Chondrocyte (in vitro differentiated cells): ENCODE measurements at regions not wholly inside any gene's neighbourhood (a gene's known extent, or its start where the extent isn't known, plus 50 kb on each side); places are given as distances from the start of the nearest gene placed in this dataset.

Experiments used
- DNase-seq: peaks from one replicate; pipeline ENCODE4 v3.0.0; 2021; ENCODE audit warnings: mixed read lengths, low spot score
- H3K27ac Mint-ChIP-seq: one replicate; pipeline ENCODE4 v1.8.0; 2021; ENCODE audit warnings: mild to moderate bottlenecking, moderate library complexity, mixed read lengths; ENCODE audit not compliant: unreplicated experiment
- H3K27me3 Mint-ChIP-seq: 2 replicates; pipeline ENCODE4 v1.8.0; 2021; ENCODE audit warnings: low read depth, mixed read lengths
- H3K36me3 Mint-ChIP-seq: 2 replicates; pipeline ENCODE4 v1.8.0; 2021; ENCODE audit warnings: low read depth, mixed read lengths
- H3K4me1 Mint-ChIP-seq: 2 replicates; pipeline ENCODE4 v1.8.0; 2021; ENCODE audit warnings: low read depth, mild to moderate bottlenecking, mixed read lengths
- H3K4me3 Mint-ChIP-seq: one replicate; pipeline ENCODE4 v1.8.0; 2021; ENCODE audit warnings: mild to moderate bottlenecking, moderate library complexity, mixed read lengths; ENCODE audit not compliant: unreplicated experiment
- H3K9me3 Mint-ChIP-seq: 2 replicates; pipeline ENCODE4 v1.8.0; 2021; ENCODE audit warnings: low read depth, mixed read lengths
- TF ChIP-seq, protein P1 (sequence below): fragments of 200-600 bp; sonication (generic); IDR thresholded peaks from 2 replicates; pipeline ENCODE4 v1.5.0; 2021; ENCODE audit warnings: antibody characterized with exemption, mild to moderate bottlenecking, moderate library complexity

- Mint-ChIP-seq H3K27me3 (peaks cover 4% of the 10 kb centered on the region), H3K9me3 (no peaks in the 10 kb centered on the region), H3K4me3 (no peak overlapping the region), H3K36me3 (peaks cover 1% of the 10 kb centered on the region), H3K4me1 (no peaks in the 10 kb centered on the region), H3K27ac (no peak overlapping the region)
- TF ChIP-seq, protein P1, sequence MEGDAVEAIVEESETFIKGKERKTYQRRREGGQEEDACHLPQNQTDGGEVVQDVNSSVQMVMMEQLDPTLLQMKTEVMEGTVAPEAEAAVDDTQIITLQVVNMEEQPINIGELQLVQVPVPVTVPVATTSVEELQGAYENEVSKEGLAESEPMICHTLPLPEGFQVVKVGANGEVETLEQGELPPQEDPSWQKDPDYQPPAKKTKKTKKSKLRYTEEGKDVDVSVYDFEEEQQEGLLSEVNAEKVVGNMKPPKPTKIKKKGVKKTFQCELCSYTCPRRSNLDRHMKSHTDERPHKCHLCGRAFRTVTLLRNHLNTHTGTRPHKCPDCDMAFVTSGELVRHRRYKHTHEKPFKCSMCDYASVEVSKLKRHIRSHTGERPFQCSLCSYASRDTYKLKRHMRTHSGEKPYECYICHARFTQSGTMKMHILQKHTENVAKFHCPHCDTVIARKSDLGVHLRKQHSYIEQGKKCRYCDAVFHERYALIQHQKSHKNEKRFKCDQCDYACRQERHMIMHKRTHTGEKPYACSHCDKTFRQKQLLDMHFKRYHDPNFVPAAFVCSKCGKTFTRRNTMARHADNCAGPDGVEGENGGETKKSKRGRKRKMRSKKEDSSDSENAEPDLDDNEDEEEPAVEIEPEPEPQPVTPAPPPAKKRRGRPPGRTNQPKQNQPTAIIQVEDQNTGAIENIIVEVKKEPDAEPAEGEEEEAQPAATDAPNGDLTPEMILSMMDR, result peak; percentile 50
- no peak for DNase-seq
Measured at GRCh38 chr4:115852767-115853091, 739.3 kb upstream of the NDST4 start.

- Mint-ChIP-seq H3K4me1 (no peaks in the 10 kb centered on the region), H3K27ac (no peak overlapping the region), H3K9me3 (no peaks in the 10 kb centered on the region), H3K36me3 (peaks cover 1% of the 10 kb centered on the region), H3K27me3 (peaks cover 4% of the 10 kb centered on the region), H3K4me3 (no peak overlapping the region)
- TF ChIP-seq, protein P1, result peak; percentile 79
- no peak for DNase-seq
Measured at GRCh38 chr4:115851918-115852766, 738.7 kb upstream of the NDST4 start.

GRCh38 chr4:115850799-115851509 lies 737.5 kb upstream of the NDST4 start:
- no peaks in the 10 kb centered on the region for H3K9me3 Mint-ChIP-seq
- peaks cover 1% of the 10 kb centered on the region for H3K36me3 Mint-ChIP-seq
- TF ChIP-seq, protein P1, result no peak
- no peak overlapping the region for H3K4me3 Mint-ChIP-seq
- H3K27ac Mint-ChIP-seq, result no peak overlapping the region
- H3K27me3 Mint-ChIP-seq, result peaks cover 4% of the 10 kb centered on the region
- H3K4me1 Mint-ChIP-seq, result no peaks in the 10 kb centered on the region
- no peak for DNase-seq

GRCh38 chr4:115844180-115844579 lies 730.8 kb upstream of the NDST4 start:
- no peaks in the 10 kb centered on the region for H3K4me1 Mint-ChIP-seq
- TF ChIP-seq, protein P1, result no peak
- H3K36me3 Mint-ChIP-seq, result no peaks in the 10 kb centered on the region
- H3K4me3 Mint-ChIP-seq, result no peak overlapping the region
- no peak for DNase-seq
- H3K9me3 Mint-ChIP-seq, result peaks cover 6% of the 10 kb centered on the region
- no peaks in the 10 kb centered on the region for H3K27me3 Mint-ChIP-seq
- no peak overlapping the region for H3K27ac Mint-ChIP-seq

GRCh38 chr4:115841871-115842270 lies 728.5 kb upstream of the NDST4 start:
- no peak for DNase-seq
- H3K4me1 Mint-ChIP-seq, result no peaks in the 10 kb centered on the region
- H3K4me3 Mint-ChIP-seq, result no peak overlapping the region
- no peaks in the 10 kb centered on the region for H3K27me3 Mint-ChIP-seq
- peaks cover 3% of the 10 kb centered on the region for H3K36me3 Mint-ChIP-seq
- TF ChIP-seq, protein P1, result no peak
- peaks cover 26% of the 10 kb centered on the region for H3K9me3 Mint-ChIP-seq
- no peak overlapping the region for H3K27ac Mint-ChIP-seq
